ENCODE measurements at regions not wholly inside any gene's neighbourhood (a gene's known extent, or its start where the extent isn't known, plus 50 kb on each side); places are given as distances from the start of the nearest gene placed in this dataset.

DNA sequence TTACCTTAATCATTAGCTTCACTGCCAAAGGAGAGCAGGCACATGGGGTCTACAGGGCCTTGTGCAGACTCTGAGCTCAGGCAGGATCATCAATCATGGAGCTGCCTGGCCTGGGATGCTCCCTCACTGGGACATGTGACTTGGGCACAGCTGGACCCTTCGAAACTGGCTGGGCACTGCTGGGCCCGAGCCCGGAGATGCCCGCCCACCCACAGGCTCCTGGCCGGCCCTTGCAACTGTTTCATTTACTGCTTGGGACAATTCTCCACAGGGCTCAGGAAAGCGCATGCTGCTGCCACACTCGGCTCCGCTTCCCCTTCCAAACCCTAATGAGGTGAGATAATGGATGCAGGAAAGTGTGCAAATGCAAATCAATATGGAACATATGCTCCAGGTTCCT is 387.5 kb downstream of the TRIM36 start:
- TF ChIP-seq, protein P1, sequence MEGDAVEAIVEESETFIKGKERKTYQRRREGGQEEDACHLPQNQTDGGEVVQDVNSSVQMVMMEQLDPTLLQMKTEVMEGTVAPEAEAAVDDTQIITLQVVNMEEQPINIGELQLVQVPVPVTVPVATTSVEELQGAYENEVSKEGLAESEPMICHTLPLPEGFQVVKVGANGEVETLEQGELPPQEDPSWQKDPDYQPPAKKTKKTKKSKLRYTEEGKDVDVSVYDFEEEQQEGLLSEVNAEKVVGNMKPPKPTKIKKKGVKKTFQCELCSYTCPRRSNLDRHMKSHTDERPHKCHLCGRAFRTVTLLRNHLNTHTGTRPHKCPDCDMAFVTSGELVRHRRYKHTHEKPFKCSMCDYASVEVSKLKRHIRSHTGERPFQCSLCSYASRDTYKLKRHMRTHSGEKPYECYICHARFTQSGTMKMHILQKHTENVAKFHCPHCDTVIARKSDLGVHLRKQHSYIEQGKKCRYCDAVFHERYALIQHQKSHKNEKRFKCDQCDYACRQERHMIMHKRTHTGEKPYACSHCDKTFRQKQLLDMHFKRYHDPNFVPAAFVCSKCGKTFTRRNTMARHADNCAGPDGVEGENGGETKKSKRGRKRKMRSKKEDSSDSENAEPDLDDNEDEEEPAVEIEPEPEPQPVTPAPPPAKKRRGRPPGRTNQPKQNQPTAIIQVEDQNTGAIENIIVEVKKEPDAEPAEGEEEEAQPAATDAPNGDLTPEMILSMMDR (IDR thresholded peaks at IDR 0.05), result no peak
- TF ChIP-seq POLR2A (IDR thresholded peaks at IDR 0.05; ENCODE audit: low read depth), result no peak

All from esophagus muscularis mucosa (tissue), 3 donors.